EL (cell line): ENCODE measurements at regions not wholly inside any gene's neighbourhood (a gene's known extent, or its start where the extent isn't known, plus 50 kb on each side); places are given as distances from the start of the nearest gene placed in this dataset.
A peak's percentile ranks its signal among the peaks of the same experiment; 100 is the strongest.

Experiments
- DNase-seq: peaks from one replicate; pipeline ENCODE4 v3.0.0-alpha.2; 2016

DNA sequence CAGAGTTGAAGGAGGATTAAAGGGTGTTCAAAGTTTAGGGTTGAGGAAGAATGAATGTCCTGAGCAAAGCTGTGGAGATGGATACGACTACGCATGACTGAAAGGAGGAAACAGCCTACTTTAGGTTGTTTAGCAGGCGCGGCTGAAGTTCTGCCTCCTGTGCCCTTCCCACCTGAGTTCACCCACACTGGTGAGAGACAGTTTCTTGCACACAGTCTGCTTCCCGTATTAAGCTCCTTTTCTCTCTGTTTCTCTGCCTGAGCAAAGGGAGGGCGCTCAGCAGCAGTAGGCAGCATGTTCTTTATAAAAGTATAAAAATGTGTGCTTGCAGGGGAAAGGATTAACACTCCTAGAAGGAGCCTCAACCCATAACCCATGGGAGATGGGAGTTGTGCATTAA lies 224.0 kb upstream of the SMARCA2 start:
- no peak for DNase-seq

DNA sequence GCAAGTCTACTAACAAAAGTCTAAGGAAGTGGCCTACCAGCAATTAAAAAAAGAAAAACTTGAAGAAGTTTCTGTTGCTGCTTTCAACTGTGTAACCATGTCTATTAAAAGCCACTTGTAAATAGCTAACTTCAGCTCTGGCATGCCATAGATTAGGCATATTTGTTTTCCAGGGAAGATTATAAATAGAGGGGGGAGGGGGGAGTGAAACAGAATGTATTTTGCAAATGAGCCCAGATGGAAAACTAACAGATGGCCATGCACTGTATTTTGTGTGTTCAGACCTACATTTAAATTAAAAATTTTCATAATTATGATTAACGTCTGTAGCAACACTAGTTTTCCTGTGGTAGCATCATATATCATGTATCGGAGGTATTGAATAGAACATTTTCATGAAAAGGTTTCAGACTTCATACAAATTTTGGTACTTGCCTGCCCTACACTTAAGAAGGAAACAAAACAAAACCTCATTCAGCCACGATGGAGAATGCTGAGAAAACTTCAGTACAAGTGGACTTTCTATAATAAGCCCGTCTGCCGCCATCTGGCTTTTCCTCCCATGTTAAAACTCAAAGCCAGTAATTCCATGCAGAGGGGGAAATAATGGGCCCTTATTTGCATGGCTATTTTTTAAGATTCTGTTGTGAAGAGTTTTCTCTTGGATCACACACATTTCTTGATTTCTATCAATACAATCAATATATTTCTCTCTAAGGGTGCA lies 220.4 kb upstream of the SMARCA2 start:
- no peak for DNase-seq

DNA sequence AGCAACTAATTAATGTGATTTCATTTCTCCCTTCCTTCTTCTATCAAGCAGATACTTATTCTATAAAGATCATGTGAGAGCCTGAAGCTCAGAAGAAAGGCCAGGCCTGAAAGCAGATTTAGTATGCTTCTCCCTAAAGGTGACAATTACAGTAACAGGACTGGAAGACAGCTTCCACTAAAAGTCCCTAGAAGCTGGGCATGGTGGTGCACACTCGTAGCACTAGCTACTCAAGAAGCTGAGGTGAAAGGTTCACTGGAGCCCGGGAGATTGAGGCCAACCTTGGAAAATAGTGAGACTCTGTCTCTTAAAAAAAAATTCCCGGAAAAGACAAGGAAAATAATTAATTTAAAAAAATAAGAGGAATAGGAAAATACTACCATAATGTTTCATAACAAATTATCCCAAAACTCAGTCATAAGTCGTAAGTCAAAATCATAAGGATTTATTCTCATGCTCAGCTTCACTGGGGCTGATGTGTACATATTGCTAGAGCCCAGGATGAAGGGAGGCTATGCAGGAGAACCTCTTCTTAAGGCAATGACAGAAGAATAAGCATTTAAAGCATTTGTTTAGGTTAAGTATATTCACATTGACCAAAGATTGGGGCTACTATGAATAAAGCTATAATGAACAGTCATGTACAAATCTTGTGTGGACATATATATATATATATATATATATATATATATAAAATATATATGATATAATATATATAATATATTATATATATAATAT lies 210.8 kb upstream of the SMARCA2 start:
- DNase-seq, result no peak

DNA sequence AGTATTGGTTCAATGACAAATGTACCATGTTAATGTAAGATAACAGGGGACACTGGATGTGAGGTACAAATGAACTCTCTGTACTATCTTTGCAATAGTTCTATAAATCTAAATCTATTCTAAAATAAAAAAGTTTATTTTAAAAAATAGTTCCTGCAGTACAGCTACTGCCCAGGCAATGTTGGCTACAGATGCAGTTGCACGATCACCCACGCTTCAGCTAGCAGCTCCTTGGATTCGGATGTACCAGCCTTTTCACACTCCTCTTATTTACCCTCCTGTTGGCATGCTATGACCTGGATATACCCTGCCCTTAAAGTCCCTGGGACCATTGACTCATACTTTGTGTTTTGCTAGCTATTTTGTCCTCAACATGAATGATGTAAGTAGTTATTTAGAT lies 185.4 kb upstream of the SMARCA2 start:
- no peak for DNase-seq

DNA sequence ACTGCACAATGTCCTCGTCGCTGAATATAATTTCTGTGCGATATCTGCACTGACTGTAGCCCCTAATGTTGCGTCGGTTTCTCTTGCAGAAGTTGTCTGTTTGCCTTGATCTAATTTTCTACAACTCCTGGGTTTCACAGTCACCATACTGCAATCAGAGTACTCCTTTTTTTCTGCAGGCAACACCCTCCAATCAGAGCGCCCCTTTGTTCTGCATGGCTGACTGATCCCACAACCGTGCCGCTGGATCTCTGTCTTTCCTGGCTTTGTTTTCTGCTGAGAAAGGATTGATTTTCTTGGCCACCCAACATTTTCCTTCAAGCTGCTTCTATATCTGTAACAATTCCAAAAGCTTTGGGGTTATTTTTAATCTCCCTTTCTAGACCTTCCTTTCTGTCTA lies 182.2 kb upstream of the SMARCA2 start:
- no peak for DNase-seq

DNA sequence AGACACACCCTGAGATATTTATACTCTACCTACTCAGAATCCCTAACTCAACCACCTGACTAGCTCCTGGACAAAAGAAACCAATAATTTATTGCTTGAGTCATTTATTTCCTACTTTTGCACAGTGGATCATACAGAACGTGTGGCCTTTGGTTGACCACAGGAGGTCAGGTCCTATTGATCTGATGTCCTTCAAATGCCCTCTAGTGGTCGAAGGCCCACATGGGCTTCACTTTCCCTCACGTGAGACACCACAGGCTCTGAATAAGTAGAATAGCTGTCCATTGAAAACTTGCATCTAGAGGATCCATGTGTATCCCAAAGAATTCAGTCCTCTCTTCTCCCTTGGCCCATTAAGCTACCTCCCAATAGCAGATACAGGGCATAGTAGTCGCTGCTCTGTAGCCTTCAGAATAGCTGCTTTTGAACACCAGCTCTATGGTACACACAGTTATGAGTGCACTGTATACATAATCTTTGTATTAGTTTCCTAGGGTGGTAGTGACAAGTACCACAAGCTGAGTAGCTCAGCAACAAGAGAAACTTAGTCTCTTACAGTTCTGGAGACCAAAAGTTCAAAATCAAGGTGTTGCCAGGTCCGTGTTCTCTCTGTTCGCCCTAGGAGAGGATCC lies 177.6 kb upstream of the SMARCA2 start:
- peak; percentile 50 for DNase-seq

DNA sequence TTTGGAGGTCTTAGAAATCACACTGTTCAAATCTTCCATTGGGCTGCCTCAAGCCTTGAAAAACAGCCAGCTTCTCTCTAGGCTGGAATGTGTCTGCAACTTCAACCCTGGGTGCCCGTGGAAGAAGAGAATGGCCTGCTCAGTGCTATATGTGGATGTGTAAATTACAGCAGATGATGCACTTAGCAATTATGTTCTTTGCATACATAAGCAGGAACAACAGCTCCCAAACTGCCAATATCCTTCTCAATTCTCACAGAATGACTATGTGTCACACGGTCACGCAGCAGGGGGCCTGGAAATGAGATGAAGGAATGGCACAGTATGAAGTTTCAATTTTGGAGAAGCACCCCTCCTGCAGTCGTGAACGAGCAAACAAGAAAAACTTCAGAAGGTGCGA lies 175.2 kb upstream of the SMARCA2 start:
- DNase-seq, result no peak

DNA sequence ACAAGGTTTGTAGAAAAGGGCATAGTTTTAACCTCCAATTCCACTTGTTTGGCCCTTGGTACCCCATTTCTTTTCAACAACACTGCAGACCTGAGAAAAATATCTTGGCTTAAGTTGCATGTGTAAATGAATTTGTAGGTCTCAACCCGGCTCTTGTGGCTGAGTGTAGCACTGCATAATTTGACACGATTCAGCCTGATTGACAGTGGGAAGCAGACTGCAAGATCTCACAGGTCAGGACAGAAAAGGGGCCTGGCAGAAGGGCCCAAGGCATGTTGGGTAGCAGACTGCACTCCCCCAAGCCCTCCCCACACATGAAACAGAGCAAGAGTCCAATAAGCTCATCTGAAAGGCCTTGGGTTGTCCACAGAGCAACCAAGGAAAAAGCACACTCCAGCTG lies 169.7 kb upstream of the SMARCA2 start:
- no peak for DNase-seq

DNA sequence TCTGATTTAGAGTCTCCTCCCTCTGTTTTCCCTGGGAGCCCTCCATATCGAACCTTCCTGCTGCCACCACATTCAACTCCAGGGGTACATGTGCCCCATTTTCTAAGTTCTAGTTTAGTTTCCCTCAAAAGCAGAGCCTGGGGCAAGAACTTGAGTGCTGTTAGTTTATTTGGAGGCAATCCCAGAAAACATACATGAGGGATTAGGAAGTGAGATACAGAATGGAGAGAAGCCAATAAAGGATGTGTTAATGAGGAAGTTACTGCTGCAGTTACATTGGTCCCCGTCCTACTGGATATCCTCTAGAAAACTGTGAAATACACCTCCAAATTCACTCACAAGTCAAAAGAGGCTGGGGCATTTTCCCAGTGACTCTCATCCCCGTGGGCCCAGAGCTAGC lies 159.4 kb upstream of the SMARCA2 start:
- DNase-seq, result no peak

DNA sequence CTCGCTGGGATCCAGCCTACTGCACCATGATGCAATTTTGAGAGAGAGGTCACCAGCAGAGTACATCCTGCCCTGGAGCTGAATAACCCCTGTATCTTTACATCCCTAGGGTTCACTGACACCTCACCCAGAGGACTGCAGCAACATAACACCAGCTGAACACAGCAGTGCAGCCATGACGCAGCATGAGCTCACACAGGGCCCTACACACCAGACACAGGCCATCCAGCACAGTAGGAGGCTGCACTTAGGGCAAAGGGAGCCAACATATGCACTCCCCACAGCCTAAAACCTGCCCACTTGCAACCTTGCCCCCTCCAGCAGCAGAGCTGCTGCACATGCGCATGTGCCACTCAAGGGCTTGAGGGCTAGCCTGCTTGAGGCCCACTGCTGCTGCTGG lies 157.3 kb upstream of the SMARCA2 start:
- DNase-seq, result no peak

DNA sequence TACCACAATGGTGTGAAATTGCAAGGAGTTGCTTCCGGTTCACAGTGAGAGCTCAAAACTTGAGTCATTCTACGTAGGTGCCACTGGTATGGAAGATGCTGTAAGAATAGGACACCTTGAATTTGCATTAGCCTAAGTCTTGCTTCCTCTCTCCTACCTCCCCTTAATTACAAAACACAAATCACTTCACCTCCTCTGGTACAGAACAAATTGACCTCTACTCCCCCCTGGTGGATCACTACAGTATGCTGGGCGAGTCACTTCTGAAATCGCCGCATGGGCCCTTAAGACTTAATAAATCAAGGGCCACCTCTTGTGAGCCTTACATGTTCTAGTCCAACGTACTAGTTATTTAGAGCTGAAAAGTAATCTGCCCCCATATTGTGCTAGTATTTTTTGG lies 145.3 kb upstream of the SMARCA2 start:
- peak; percentile 16 for DNase-seq

DNA sequence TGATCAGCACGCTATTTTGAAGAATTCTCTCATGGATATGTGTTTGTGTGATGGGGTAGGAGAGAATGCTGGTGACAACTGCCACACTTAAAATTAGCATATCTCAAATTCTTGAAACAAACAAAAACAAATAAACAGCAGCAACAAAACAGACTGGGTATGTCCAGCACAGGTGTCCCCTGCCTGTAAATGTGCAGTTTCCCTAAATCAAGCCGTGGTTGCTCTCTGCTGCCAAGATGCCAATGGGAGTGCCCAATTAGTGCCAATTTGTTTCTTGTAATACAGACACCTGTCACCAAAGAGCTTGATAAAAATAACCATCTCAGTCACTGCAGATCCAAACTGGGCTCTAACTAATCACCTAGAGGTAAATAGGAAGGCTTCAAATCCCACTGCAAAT lies 144.2 kb upstream of the SMARCA2 start:
- DNase-seq, result no peak

DNA sequence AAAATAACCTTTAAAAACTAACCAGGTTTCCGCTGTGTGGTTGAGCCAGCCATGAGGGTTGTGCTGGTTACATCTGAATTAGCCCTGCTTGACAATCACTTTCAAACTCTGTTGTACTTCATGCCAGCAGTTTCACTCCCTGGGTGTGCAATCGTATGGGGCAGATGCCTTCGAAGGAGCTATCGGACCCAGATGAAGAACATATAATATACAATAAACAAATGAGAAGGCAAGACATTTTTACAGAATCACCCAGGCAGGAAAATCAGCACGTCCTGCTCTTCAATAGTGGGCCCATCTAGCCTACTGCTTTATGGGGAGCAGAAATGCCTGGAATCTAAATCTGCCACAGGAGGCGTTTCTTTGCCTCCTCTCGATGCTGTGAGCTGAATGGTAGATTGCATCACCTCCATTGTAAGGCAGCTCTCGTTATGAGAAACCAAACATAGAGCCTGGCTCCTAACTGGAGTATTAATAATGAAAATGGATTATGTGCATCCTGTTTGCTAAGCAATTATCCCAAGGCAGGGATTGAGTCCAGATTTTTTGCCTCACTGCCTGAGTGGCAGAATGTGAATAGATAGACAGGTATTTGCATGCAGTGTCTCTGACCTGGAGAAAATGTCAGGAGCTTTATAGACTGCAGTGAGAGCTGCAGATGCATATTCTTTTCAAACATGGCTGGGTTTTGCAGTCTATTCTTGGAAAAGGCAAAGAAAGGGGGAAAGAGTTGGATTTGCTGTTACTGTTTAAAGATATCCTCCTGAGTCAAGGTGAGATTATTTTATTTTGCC lies 143.3 kb upstream of the SMARCA2 start:
- DNase-seq, result peak; percentile 23

DNA sequence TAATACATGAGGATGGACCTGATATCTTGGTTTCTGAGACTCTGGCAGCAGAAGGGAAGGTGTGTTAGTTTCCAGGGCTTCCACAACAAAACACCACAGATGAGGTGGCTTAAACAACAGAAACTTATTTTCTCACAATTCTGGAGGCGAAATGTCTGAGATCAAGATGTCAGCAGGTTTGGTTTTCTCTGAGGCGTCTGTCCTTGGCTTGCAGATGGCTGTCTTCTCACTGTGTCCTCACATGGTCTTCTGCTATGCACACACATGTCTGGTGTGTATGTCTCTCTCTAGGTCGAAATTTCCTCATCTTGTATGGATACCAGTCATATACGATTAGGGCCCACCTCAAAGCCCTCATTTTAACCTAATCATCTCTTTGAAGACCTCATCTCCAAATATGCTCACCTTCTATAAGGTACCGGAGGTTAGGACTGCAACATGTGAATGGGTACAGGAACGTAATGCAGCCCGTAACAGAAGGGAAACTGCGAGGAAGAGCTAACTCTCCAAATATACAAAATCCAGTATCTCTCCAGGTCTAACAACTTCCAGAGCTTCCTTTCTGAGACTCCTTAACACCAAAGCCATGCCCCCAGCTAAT lies 139.8 kb upstream of the SMARCA2 start:
- no peak for DNase-seq

DNA sequence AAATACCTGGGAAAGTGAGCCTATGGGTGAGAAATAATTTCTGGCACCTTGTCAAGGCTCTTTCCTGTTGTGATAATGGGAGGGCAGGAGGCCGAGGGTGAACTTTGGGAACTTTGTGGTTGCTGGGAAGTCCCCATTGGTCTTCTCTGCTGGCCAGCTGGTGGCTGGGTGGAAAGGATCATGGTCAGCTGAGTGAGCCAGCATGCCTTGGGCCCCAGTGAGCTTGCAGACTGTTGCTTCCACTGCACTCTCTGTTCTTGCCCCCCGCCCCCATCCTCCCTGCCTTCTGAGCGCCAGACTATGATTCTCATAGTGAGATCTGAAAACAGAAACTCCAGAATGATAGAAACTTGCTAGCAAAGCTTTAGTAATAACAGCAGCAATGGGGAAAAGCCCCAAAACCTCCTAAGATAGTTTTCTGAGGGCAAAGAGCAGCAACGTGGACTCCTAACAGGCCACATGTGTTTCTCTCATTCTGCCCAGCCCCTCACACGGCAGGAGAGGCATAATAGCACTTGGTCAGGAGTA lies 139.2 kb upstream of the SMARCA2 start:
- DNase-seq, result peak; percentile 1

DNA sequence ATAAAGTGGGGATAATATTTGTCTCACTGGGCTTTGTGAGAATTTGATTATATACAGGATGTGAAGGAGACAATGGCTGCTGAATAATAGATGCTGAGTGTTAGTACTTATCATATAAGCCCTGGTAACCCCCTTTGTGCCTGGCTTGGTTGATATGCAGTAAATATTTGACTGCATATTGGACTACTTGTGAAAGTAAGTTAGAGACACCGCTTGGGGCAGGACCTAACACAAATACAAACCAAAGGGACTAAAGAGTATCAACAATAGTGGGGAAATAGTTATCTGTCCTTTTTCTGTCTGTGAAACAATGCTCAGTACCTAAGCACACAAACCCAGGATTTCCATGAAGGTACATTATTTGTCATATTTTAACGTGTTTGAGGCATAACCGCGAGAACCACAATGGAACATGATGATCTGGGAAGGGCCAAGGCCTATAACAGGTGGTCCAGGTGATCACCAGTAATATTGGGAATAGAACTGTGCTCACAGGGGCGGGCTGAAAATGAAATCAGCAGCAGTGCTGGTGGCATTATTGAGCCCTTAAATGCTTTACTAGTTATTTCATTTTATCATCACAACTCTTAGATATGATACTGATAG lies 138.2 kb upstream of the SMARCA2 start:
- DNase-seq, result no peak

DNA sequence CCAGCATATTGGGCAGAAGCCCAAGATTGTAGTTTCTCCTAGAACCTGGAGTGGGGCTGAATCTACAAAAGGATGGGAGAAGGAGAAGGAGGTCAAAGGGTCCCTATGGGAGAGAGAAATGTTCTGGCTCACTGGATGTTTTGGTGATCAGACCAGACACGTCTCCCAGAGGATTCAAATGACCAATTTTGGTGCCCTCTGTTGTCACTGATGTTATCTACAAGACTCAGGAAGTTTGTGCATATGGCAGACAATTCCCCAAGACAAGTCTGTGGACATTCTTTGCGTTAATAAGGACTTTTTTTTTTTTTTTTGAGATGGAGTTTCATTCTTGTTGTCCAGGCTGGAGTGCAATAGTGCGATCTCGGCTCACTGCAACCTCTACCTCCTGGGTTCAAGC lies 137.2 kb upstream of the SMARCA2 start:
- no peak for DNase-seq

DNA sequence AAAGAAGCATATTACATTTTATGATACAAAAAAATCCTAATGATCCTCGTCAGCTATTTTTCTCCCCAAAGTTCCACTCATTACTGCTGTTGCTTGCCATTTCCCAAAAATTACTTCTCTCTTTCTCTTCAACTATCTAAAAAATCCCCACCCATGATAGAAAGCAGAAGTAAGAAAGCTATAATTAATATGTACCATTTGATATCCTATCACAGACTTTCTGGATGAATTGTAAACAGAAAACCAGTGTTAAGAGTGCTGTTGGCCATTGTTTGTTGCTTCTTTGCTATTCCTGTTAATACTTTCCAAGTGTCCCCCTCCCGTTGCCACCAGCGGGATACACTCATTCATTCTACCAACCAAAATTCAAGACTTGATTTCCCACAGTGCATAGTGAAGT lies 136.3 kb upstream of the SMARCA2 start:
- DNase-seq, result no peak

DNA sequence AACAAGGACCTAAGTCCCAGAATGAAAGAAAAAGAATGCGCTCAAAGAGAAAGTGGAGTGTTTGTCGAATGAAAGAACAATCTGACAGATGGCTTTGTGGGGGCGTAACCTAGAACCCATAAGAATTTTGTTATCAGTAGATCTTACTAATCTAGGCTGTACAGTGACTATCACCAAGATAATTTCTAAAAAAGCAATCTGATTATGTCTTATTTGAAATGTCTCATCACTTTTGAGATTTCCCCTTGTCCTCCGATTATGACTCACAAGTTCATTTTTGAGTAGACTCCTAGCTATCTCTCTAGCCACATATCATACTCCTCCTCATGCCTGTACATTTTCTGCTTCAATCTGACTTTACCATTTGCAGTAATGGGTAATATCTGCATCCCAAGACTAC lies 135.6 kb upstream of the SMARCA2 start:
- DNase-seq, result no peak

DNA sequence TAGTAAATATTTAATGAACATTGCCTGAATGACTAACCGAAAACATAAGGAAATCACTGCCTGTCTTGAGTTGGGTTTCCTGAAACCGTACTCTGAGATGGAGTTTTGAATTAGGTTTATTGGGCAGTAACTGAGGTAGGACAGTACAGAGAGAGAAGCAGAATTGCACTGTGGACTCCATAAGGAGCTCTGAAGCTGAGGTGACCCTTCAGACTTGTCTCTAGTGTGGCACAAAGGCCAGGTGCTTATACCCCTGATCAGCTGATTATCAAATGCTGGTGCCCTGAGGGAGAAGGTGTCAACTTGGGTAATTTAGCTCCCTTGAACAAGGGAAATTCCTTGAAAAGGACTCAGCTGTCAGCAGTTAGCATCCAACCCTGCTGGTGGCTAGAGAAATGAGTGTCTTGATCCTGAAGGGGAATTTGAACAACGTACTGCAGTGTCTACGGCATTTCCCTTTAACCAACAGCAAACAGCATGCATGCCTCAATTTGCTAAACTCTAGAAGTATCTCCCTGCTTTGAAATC lies 135.0 kb upstream of the SMARCA2 start:
- no peak for DNase-seq

DNA sequence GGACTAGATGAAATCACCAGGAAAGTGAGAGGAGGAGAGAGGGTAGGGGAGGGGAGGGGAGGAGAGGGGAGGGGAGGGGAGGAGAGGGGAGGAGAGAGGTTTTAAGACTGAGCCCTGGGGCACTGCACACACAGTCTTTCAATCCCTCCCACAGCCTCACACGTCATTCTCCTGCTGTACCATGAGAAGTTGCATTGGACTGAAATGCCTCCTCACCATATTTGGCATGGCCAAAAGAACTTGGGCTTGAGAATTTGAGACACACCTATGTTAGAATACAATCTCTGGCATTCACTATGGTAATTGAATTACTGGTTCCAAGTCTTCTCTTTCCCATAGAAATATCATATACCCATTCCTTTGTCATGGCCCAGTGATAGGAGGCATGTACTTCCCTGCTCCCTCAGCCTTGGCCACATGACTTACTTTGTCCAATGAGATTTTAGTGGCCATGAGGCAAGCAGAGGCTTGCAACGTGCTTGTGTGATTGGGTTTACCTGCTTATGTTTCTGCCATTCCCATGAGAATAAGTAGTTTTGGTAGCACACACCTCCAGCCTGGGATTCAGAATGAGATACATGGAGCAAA lies 133.3 kb upstream of the SMARCA2 start:
- DNase-seq, result no peak
